Muscle of back (tissue), 3 donors: ENCODE measurements at regions not wholly inside any gene's neighbourhood (a gene's known extent, or its start where the extent isn't known, plus 50 kb on each side); places are given as distances from the start of the nearest gene placed in this dataset.
"Not testable (repeated sequence)": the region's sequence is repeated elsewhere in the genome, so short reads cannot be mapped to it uniquely, and the experiment has no call there.

ENCODE experiments used
- DNase-seq, 3 donors: peaks; one replicate each; pipeline versions ENCODE4 v3.0.0 to v3.0.0-alpha.2; 2013

GRCh38 chr1:200282497-200283122 is 127.2 kb downstream of the ZNF281 start:
- no peak for DNase-seq

- DNase-seq = no peak
Measured at GRCh38 chr1:200281201-200281835, 128.5 kb downstream of the ZNF281 start.

- DNase-seq = peak in 2 of 3 donors; percentile 18 to 32
Measured at GRCh38 chr1:200279810-200280411, 129.9 kb downstream of the ZNF281 start.

GRCh38 chr1:200275816-200276453 is 133.9 kb downstream of the ZNF281 start:
- DNase-seq = no peak

- DNase-seq = no peak
Measured at GRCh38 chr1:200275415-200275814, 134.4 kb downstream of the ZNF281 start.

GRCh38 chr1:200274116-200274515 is 135.7 kb downstream of the ZNF281 start:
- no peak for DNase-seq

- DNase-seq = no peak
Measured at GRCh38 chr1:200272481-200273068, 137.3 kb downstream of the ZNF281 start.

GRCh38 chr1:200269256-200269655 is 140.6 kb downstream of the ZNF281 start:
- no peak for DNase-seq

GRCh38 chr1:200267937-200268336 is 141.9 kb downstream of the ZNF281 start:
- DNase-seq = no peak

GRCh38 chr1:200267458-200267857 is 142.4 kb downstream of the ZNF281 start:
- no peak for DNase-seq

- DNase-seq = no peak
Measured at GRCh38 chr1:200266871-200267270, 143.0 kb downstream of the ZNF281 start.

GRCh38 chr1:200265881-200266280 is 144.0 kb downstream of the ZNF281 start:
- no peak for DNase-seq

- no peak for DNase-seq
Measured at GRCh38 chr1:200265104-200265503, 144.7 kb downstream of the ZNF281 start.

GRCh38 chr1:200263203-200263602 is 146.6 kb downstream of the ZNF281 start:
- no peak for DNase-seq

GRCh38 chr1:200262326-200262965 is 147.4 kb downstream of the ZNF281 start:
- no peak for DNase-seq

GRCh38 chr1:200260597-200261335 is 149.1 kb downstream of the ZNF281 start:
- peak in 2 of 3 donors; percentile 17 to 39 for DNase-seq

- DNase-seq = no peak
Measured at GRCh38 chr1:200258447-200259375, 151.1 kb downstream of the ZNF281 start.

GRCh38 chr1:200257235-200257634 is 152.6 kb downstream of the ZNF281 start:
- no peak for DNase-seq

- not testable (repeated sequence) for DNase-seq
Measured at GRCh38 chr1:200254602-200255001, 155.2 kb downstream of the ZNF281 start.
